ENCODE measurements at regions not wholly inside any gene's neighbourhood (a gene's known extent, or its start where the extent isn't known, plus 50 kb on each side); places are given as distances from the start of the nearest gene placed in this dataset.
"Not testable (repeated sequence)": the region's sequence is repeated elsewhere in the genome, so short reads cannot be mapped to it uniquely, and the experiment has no call there.

DNA sequence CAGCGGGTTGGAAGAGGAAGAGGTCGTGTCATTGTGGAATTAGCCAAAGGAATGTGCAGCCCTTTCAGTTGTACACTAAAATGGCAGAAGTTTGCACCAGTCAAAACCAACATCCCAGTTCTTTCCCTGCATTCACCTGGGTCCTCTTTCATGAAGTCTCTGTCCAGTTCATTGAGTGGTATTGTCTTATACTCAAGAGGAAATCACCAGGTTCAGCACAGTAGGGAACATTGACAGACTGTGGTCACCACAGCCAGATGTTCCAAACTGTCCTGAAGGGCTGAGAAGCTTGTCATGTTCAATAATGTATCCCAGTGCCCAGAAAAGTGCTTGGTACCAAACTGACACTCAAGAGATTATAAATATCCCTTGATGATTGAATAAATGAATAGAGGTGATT lies 131.6 kb downstream of the GLUL start:
- no peak for DNase-seq

DNA sequence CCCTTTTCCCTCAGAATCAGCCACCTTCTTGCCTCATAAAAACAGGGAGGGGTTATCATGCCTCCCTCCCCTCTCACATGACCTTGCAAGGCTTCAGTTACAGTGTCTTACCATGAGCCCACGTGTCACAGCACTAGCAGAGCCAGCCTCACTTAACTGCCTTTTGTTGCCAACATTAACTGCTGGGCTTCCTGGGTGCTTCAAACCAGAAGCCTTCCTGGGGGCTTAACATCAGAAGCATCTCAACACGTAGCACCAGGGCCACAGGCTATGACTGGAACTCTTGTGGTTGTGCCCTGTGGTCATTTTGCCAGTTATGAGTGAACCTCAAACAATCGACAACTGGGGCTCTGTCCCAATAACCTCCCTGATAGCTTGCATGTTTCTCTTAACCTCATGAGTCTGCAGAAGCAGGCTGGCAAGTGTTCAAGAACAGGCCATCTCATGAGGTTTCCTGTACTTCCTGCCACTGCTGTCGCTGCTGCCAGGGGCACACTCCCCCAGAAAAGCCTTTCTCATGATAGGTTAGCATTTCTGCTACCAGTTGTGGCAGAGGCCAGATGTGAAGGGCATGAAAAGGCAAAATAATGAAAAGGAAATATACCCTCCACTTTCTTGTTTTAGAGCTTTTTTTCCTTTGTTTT lies 132.2 kb downstream of the GLUL start:
- DNase-seq, result peak; percentile 73

- DNase-seq, result no peak
Measured at GRCh38 chr1:182257369-182258063, 134.1 kb downstream of the GLUL start.

DNA sequence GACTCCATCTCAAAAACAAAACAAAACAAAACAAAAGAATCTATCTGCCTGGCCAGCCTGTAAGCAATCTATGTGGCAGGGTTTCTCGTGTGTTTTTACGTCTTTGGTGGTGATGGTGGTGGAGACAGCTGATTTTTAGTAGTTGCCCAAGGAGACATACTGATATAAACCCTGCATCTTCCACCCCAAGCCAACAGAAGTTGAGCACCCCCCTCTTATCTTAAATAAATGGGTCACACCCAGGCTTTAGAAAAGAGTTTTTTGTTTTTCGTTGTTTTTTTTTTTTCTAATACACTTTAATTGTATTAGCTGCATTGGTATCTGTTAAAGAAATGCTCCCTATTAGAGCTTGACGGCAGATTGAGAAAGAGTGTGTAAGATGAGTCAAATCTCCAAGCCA lies 134.7 kb downstream of the GLUL start:
- no peak for DNase-seq

DNA sequence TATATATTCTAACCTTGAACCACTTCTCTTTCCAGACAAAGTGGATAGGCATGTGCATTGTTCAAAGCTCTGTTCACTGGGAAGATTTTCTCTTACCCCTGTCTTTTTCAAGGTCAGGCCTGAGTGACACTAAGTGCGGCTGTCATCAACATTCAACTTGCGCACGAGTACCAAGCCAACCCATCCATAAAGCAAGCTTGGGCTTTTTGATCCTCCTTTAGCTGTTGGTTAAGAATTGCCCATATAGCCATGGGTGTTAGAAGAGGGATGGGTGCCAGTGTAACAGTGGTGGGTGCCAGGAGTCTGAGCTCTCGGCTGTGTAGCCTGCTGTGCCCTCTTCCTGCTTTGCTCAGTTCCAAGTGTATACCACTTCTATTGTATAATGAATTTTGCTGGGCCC lies 136.1 kb downstream of the GLUL start:
- no peak for DNase-seq

DNA sequence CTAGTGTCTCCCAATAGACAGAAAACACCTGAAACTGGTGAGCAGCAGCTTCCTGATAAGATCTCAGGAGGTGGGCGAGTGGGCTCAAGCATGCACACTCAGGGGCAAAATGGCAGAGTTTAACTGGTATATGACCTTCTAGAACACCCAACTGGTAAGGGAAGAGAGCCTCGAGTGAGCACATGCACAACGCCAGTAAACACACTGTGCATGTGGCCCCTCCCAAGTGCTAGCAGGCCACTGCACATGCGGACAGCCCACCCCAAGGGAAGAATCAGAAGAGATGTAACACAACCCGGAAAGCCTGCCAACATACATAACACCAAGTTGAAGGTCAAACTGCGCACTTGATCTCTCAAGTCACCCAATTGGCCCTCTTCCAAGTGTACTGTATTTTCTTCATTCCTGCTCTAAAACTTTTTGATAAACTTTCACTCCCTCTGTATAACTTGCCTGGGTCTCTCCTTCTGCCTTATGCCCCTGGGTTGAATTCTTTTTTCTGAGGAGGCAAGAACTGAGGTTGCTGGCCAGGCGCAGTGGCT lies 138.2 kb downstream of the GLUL start:
- no peak for DNase-seq

- DNase-seq, result no peak
Measured at GRCh38 chr1:182251561-182251960, 140.0 kb downstream of the GLUL start.

DNA sequence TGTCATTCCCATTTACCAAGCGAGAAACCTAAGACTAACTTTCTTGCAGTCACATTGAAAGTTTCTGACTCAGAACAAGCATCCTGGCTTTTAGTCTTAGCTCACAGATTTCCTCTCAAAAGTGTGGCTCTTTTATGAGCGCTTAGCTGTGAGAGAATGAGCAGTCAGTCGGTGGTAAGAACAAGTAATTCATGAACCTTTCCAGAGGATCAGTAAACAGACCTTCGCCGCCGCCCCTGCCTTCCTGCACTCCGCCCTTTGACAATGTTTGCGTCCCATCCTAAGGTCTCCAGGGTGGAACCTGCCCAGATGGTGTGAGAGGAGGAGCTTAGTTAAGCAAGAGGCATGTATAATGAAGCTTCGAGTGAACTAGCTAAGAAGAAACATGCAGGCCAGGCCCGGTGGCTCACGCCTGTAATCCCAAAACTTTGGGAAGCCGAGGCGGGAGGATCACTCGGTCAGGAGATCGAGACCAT lies 142.4 kb downstream of the GLUL start:
- DNase-seq, result no peak

DNA sequence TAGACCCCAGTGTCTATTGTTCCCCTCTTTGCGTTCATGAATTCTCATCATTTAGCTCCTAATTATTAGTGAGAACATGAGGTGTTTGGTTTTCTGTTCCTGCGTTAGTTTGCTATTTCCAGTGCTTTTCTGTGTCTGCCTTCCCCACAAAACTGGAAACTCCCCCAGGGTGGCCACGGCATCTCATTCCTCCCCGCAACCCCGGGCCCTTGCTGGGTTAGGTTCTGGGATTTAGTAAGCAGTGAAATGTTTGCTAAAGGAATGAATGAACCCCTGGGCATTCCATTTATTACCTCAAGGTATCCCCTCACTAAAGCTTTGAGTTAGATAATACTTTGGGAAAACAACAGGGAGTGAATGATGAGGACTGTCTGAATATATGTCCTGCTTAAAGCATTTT lies 142.9 kb downstream of the GLUL start:
- DNase-seq, result no peak

DNA sequence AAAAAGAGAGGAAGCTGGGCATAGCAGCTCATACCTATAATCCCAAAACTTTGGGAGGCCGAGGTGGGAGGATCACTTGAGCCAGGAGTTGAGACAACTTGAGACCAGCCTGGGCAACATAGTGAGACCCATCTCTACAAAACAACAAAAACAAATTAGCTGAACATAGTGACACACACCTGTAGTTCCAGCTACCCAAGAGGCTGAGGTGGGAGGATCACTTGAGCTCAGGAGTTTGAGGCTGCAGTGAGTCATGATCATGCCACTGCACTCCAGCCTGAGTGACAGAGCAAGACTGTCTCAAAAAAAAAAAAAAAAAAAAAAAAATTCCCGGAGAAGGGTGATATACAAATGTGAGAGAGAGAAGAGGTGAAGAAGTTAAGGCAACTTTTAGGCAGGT lies 143.8 kb downstream of the GLUL start:
- not testable (repeated sequence) for DNase-seq

- no peak for DNase-seq
Measured at GRCh38 chr1:182246783-182247182, 144.8 kb downstream of the GLUL start.

GRCh38 chr1:182245040-182245439 lies 146.6 kb downstream of the GLUL start:
- DNase-seq, result no peak

- no peak for DNase-seq
Measured at GRCh38 chr1:182244451-182244850, 147.1 kb downstream of the GLUL start.

- DNase-seq, result no peak
Measured at GRCh38 chr1:182242641-182243040, 148.9 kb downstream of the GLUL start.

DNA sequence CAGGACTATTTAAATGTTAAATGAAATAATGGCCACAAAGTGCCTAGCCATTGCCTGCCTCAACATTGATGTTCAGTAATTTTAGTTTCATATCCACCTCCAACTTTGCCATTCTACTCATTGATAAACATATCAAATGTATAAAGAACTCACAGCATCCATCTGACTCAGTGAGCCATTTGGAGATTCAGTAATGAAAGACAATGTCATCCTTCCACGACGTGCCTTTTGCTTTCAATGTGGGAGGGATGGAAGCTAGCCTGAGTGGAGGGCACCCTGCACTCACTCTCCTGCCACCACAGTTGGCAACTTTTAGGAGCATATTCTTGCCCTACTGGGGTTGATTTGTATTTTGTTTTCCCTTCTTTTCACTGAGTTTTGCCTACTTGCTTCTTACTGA lies 151.5 kb downstream of the GLUL start:
- DNase-seq, result no peak

DNA sequence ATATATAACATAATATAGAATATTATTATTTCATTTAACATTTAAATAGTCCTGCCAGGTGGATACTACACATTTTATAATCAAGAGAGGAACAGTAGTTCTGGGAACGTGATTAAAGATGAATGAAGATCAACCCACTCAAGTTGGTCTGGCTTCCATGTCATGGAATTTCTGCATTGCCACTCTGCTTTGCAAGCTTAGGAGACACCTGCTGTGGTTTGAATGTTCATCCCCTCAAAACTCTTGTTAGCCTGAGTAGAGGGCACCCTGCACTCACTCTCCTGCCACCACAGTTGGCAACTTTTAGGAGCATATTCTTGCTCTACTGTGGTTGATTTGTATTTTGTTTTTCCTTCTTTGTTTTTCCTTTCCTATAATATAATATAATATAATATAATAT lies 153.2 kb downstream of the GLUL start:
- DNase-seq, result no peak

- DNase-seq, result no peak
Measured at GRCh38 chr1:182237329-182237728, 154.3 kb downstream of the GLUL start.

DNA sequence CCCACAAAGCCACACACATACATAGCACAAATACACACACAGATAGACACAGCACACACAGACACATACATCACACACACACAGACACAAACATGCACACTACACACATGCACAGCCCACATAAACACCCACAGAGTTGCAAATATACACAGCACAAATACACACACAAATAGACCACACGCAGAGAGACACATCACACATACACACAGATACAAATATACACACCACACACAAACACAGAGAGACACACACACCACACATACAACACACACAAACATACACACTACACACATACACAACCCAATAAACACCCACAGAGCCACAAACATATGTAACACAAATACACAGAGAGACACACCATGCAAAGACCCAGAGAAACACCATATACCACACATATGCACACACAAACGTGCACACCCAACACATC lies 154.9 kb downstream of the GLUL start:
- DNase-seq, result no peak

DNA sequence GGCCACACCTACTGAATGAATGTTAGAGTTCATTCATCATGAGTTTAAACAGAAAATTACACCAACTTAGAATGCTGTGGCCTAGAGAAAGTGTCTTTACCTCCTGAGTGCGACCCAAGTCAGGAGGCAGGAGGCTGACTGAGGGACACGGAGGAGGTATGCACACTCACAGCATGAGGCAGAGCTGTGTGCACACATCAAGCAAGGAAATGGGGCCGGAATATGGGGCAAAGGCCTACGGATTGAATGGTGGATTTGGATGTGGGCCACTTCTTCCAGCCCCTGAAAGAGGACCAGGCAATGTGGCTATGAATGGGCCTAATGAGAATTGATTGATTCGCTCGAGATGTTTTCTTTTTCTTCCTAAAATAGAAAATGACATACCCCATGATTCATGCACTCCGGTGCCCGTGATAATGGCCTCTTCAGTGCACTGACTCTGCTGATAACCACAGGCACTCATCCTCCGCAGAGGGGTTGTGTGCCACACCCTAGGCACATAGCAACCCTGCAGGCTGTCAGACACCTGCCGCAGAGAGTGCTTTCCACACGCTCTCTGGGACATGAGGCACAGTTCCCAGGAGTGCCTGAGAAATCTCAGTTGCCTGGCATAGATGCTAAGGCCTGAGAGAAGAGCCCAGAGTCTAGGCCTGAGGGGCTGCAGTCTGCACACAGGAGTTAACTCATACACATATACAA lies 155.5 kb downstream of the GLUL start:
- no peak for DNase-seq

- no peak for DNase-seq
Measured at GRCh38 chr1:182235604-182235951, 156.0 kb downstream of the GLUL start.

DNA sequence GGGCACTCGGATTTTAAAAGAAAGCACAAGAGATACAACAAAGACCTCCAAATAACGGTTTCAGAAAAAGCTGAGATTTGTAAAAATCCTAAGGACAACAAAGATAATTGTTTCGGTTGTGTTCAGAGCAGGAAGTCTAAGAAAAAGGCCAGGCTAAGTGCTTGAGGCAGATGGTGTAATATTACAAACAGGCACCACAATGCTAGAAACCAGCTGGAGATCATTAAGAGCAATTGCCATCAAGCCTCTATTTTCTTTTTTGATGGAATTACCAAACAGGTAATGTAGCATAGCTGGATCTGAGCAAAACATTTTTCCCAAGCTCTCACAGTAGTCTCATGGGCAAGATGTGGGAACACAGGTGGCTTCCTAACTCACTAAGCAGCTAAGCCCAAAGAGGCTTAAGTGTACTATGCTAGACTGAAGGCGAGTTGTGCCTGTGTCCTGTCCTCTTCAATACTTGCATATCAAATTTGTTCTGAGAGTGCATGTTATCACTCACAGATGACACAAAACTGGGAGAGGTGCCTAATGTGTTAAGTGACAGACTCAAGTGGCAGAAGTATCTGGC lies 161.6 kb downstream of the GLUL start:
- no peak for DNase-seq

DNA sequence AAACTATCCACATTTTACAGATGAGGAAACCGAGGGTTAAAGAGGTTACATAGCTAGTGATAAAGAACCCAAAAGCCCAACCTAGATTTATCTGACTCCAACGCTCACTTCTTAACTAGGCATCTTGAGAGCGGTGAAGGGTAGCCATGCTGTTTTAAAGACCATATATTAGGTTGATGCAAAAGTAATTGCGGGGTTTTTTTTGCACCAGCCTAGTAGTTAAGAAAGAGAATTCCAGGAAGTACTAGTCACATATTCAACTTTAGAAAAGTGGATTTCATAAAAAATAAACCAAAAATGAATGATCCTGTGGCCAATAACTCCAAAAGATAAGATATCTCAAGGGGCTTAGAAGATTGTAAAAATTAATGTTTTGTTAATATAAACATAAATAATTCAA lies 162.1 kb downstream of the GLUL start:
- DNase-seq, result no peak

DNA sequence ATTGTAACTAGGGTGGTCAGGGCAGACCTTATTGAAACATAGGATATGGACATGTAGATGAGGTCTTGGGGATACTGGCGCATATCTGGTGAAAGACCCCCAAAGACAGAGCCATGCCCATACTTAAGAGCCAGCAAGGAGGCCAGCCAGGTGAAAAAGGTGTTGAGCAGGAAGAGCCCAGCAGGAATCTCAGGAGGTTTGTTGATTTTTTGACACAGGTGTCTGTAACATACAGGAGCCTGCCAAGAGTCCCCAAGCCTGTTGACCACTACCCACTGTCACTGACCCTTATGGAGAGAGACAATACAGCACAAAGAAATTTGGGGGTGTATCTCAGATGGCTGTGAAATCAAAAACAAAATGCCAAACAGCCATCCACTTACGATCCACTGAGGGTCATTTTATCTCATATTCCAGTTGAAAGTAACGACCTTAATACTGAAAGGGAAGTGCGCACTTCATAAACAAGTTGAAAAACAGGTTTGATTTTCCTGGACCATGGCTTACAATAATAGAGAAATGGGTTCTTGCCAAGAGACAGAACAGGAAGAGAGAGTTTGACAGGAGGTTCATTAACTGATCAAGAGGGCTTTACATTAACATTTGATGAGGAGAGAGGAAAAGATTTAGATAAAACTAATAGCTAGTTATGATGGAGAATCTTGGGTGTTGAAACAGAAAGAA lies 163.6 kb downstream of the GLUL start:
- DNase-seq, result no peak
